Neuronal stem cell (in vitro differentiated cells): ENCODE measurements at regions not wholly inside any gene's neighbourhood (a gene's known extent, or its start where the extent isn't known, plus 50 kb on each side); places are given as distances from the start of the nearest gene placed in this dataset.
A peak's percentile ranks its signal among the peaks of the same experiment; 100 is the strongest.

Experiments
- DNase-seq: peaks from one replicate; pipeline ENCODE4 v3.0.0-alpha.2; 2013; ENCODE audit warnings: low spot score
- H2AFZ ChIP-seq: one replicate; pipeline ENCODE4 v1.6.1; 2013; ENCODE audit warnings: mild to moderate bottlenecking, low read length, inconsistent platforms
- H2AK5ac ChIP-seq: 2 replicates; pipeline ENCODE4 v1.6.1; 2013; ENCODE audit warnings: low read depth, mild to moderate bottlenecking, inconsistent platforms, low read length, moderate library complexity, mixed read lengths
- H2BK120ac ChIP-seq: 2 replicates; pipeline ENCODE4 v1.6.1; 2013; ENCODE audit warnings: low read depth, mild to moderate bottlenecking, inconsistent platforms, low read length, moderate library complexity, mixed read lengths
- H2BK12ac ChIP-seq: one replicate; pipeline ENCODE4 v1.6.1; 2013; ENCODE audit warnings: low read length, inconsistent platforms
- H2BK15ac ChIP-seq: 2 replicates; pipeline ENCODE4 v1.6.1; 2013; ENCODE audit warnings: mild to moderate bottlenecking, low read length, inconsistent platforms, mixed read lengths
- H2BK5ac ChIP-seq: one replicate; pipeline ENCODE4 v1.6.1; 2013; ENCODE audit warnings: inconsistent platforms, mild to moderate bottlenecking, low read length, moderate library complexity
- H3K14ac ChIP-seq: one replicate; pipeline ENCODE4 v1.6.1; 2013; ENCODE audit warnings: low read length, inconsistent platforms
- H3K18ac ChIP-seq: 2 replicates; pipeline ENCODE4 v1.6.1; 2013; ENCODE audit warnings: low read length, inconsistent platforms
- H3K23ac ChIP-seq: 2 replicates; pipeline ENCODE4 v1.6.1; 2013; ENCODE audit warnings: low read depth, mild to moderate bottlenecking, mixed read lengths, low read length, inconsistent platforms; ENCODE audit not compliant: poor library complexity
- H3K27ac ChIP-seq: replicated peaks from 3 replicates; pipeline ENCODE4 v1.5.1; 2013; ENCODE audit warnings: low read length, inconsistent platforms
- H3K27me3 ChIP-seq, 3 experiments: 2 replicates each; pipeline ENCODE4 v1.6.1; 2013; ENCODE audit warnings: low read length in 3 of 3, mild to moderate bottlenecking in 2 of 3, inconsistent platforms in 1 of 3, low read depth in 1 of 3, mixed read lengths in 1 of 3, moderate library complexity in 1 of 3; ENCODE audit not compliant: control insufficient read depth in 3 of 3, insufficient read depth in 3 of 3
- H3K36me3 ChIP-seq, 2 donors: replicated peaks in 1 of 2; 2 replicates each; pipeline ENCODE4 v1.6.1; 2013; ENCODE audit warnings: low read length in 2 of 2; ENCODE audit not compliant: control insufficient read depth in 2 of 2, insufficient read depth in 2 of 2
- H3K4ac ChIP-seq: 2 replicates; pipeline ENCODE4 v1.6.1; 2013; ENCODE audit warnings: inconsistent platforms, mild to moderate bottlenecking, low read length, moderate library complexity
- H3K4me1 ChIP-seq, 2 donors: 1 replicate in 1 of 2; 2 replicates in 1 of 2; pipeline ENCODE4 v1.6.1; 2013; ENCODE audit warnings: low read length in 2 of 2, low read depth in 1 of 2; ENCODE audit not compliant: control insufficient read depth in 2 of 2, insufficient read depth in 1 of 2
- H3K4me2 ChIP-seq: one replicate; pipeline ENCODE4 v1.6.1; 2013; ENCODE audit warnings: mild to moderate bottlenecking, low read length, inconsistent platforms; ENCODE audit not compliant: insufficient read depth, poor library complexity, severe bottlenecking
- H3K4me3 ChIP-seq, 2 donors: 2 replicates each; pipeline ENCODE4 v1.5.1; 2013; ENCODE audit warnings: low read length in 2 of 2, mild to moderate bottlenecking in 2 of 2, inconsistent platforms in 1 of 2, moderate library complexity in 1 of 2
- H3K79me1 ChIP-seq: one replicate; pipeline ENCODE4 v1.6.1; 2013; ENCODE audit warnings: low read depth, mild to moderate bottlenecking, inconsistent platforms, low read length, moderate library complexity
- H3K9ac ChIP-seq: one replicate; pipeline ENCODE4 v1.6.1; 2013; ENCODE audit warnings: mild to moderate bottlenecking, low read depth, low read length, inconsistent platforms; ENCODE audit not compliant: poor library complexity
- H3K9me3 ChIP-seq, 2 donors: replicated peaks in 1 of 2; 2 replicates each; pipeline versions ENCODE3 to v1.6.1; 2013; ENCODE audit warnings: low read length in 2 of 2, mild to moderate bottlenecking in 2 of 2, inconsistent platforms in 1 of 2, low read depth in 1 of 2, mixed read lengths in 1 of 2, moderate library complexity in 1 of 2; ENCODE audit not compliant: control insufficient read depth in 2 of 2, insufficient read depth in 1 of 2
- H4K8ac ChIP-seq: one replicate; pipeline ENCODE4 v1.6.1; 2013; ENCODE audit warnings: low read depth, mild to moderate bottlenecking, inconsistent platforms, low read length, moderate library complexity
- H4K91ac ChIP-seq: one replicate; pipeline ENCODE4 v1.6.1; 2013; ENCODE audit warnings: low read length, low read depth, mild to moderate bottlenecking, inconsistent platforms; ENCODE audit not compliant: poor library complexity
- WGBS, 2 donors: extraction: QIAGEN DNeasy Blood & Tissue Kit; methylation state at CpG; one replicate each; pipeline ENCODE4 v1.1.7; 2013; ENCODE audit warnings: missing lambda C conversion rate in 2 of 2, mixed read lengths in 1 of 2; ENCODE audit not compliant: insufficient read length in 2 of 2, insufficient replicate concordance in 1 of 2; ENCODE audit errors: extremely low coverage in 2 of 2; 5-methylcytosine and 5-hydroxymethylcytosine counted together

DNA sequence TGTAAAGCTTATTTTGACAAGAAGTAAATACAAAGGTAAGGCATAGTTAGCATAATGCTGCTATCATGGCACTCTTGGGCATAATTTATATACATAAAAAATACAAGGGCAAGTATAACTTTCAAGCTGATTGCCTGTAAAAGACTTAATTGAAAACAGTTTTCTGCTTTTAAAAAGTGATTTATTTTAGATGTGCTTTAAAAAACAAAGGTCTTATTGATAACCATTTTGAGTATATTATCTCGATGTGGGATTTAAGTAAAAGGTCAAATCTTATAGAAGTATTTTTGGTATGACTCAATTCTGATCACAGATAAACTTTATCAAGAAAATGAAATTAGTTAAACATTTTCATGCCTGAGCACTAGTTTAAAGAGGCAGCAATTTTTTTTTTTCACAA, 175.8 kb downstream of the KCNRG start:
- no peaks in the 10 kb centered on the region for H3K36me3 ChIP-seq
- H3K18ac ChIP-seq: no peak overlapping the region
- no peaks in the 10 kb centered on the region for H3K9me3 ChIP-seq
- H3K79me1 ChIP-seq: no peaks in the 10 kb centered on the region
- H3K4me3 ChIP-seq: no peak overlapping the region
- H3K27me3 ChIP-seq: no peaks in the 10 kb centered on the region
- H2AK5ac ChIP-seq: no peak overlapping the region
- H3K4ac ChIP-seq: no peak overlapping the region
- H4K91ac ChIP-seq: no peak overlapping the region
- peaks cover 2 to 13% of the 10 kb centered on the region in 2 donors for H3K4me1 ChIP-seq
- no peak overlapping the region for H2BK12ac ChIP-seq
- no peak overlapping the region for H2AFZ ChIP-seq
- H3K4me2 ChIP-seq: no peak overlapping the region
- DNase-seq: no peak
- WGBS, 2 donors: no CpG with 5 or more reads among the region's 1 CpG
- no peak overlapping the region for H3K23ac ChIP-seq
- no peak overlapping the region for H4K8ac ChIP-seq
- H3K9ac ChIP-seq: no peak overlapping the region
- no peak overlapping the region for H3K27ac ChIP-seq
- no peak overlapping the region for H2BK120ac ChIP-seq
- H3K14ac ChIP-seq: no peak overlapping the region
- H2BK5ac ChIP-seq: no peak overlapping the region
- H2BK15ac ChIP-seq: no peak overlapping the region

- Histone ChIP-seq H3K4me1 (peaks cover 2 to 13% of the 10 kb centered on the region in 2 donors), H2AFZ (peak overlapping the region; percentile 65), H4K8ac (no peak overlapping the region), H3K9ac (no peak overlapping the region), H2BK12ac (no peak overlapping the region), H3K23ac (no peak overlapping the region), H3K14ac (no peak overlapping the region), H3K4me3 (no peak overlapping the region), H3K27ac (no peak overlapping the region), H3K4me2 (no peak overlapping the region), H3K27me3 (no peaks in the 10 kb centered on the region), H2AK5ac (no peak overlapping the region), H2BK15ac (no peak overlapping the region), H3K18ac (no peak overlapping the region), H3K4ac (no peak overlapping the region), H2BK120ac (no peak overlapping the region), H3K9me3 (no peaks in the 10 kb centered on the region), H3K36me3 (no peaks in the 10 kb centered on the region), H3K79me1 (no peaks in the 10 kb centered on the region), H4K91ac (no peak overlapping the region), H2BK5ac (no peak overlapping the region)
- no CpG with 5 or more reads among the region's 1 CpG for WGBS, 2 donors
- no peak for DNase-seq
These were observed 177.1 kb downstream of the KCNRG start for GRCh38 chr13:50192272-50192813.

GRCh38 chr13:50195045-50195444, 179.8 kb downstream of the KCNRG start:
- no peaks in the 10 kb centered on the region for H3K36me3 ChIP-seq
- WGBS, 2 donors: no CpG with 5 or more reads among the region's 4 CpGs
- no peak overlapping the region for H3K4me2 ChIP-seq
- H3K79me1 ChIP-seq: no peaks in the 10 kb centered on the region
- H2BK15ac ChIP-seq: no peak overlapping the region
- H2AFZ ChIP-seq: no peak overlapping the region
- no peak overlapping the region for H4K8ac ChIP-seq
- H2BK120ac ChIP-seq: no peak overlapping the region
- H3K18ac ChIP-seq: no peak overlapping the region
- H3K23ac ChIP-seq: no peak overlapping the region
- no peak overlapping the region for H2AK5ac ChIP-seq
- no peaks in the 10 kb centered on the region for H3K27me3 ChIP-seq
- H3K9ac ChIP-seq: no peak overlapping the region
- no peak overlapping the region for H2BK12ac ChIP-seq
- no peak overlapping the region for H3K4ac ChIP-seq
- no peaks in the 10 kb centered on the region for H3K9me3 ChIP-seq
- H2BK5ac ChIP-seq: no peak overlapping the region
- H4K91ac ChIP-seq: no peak overlapping the region
- H3K14ac ChIP-seq: no peak overlapping the region
- no peak overlapping the region for H3K27ac ChIP-seq
- no peak for DNase-seq
- no peak overlapping the region for H3K4me3 ChIP-seq
- H3K4me1 ChIP-seq: peaks cover 2 to 3% of the 10 kb centered on the region in 2 donors

- Histone ChIP-seq H3K9ac (no peak overlapping the region), H4K91ac (no peak overlapping the region), H4K8ac (no peak overlapping the region), H3K4me1 (peaks cover 3 to 5% of the 10 kb centered on the region in 2 donors), H3K18ac (no peak overlapping the region), H3K4me2 (no peak overlapping the region), H2BK12ac (no peak overlapping the region), H3K4ac (no peak overlapping the region), H3K23ac (no peak overlapping the region), H3K27me3 (no peaks in the 10 kb centered on the region), H3K36me3 (no peaks in the 10 kb centered on the region), H2BK120ac (no peak overlapping the region), H3K27ac (no peak overlapping the region), H3K14ac (no peak overlapping the region), H2AFZ (no peak overlapping the region), H3K4me3 (no peak overlapping the region), H2AK5ac (no peak overlapping the region), H3K9me3 (no peaks in the 10 kb centered on the region), H2BK5ac (no peak overlapping the region), H2BK15ac (no peak overlapping the region), H3K79me1 (no peaks in the 10 kb centered on the region)
- DNase-seq: no peak
- WGBS, 2 donors: no CpG with 5 or more reads among the region's 3 CpGs
These were observed 180.9 kb downstream of the KCNRG start for GRCh38 chr13:50196118-50196517.
